ENCODE measurements at regions not wholly inside any gene's neighbourhood (a gene's known extent, or its start where the extent isn't known, plus 50 kb on each side); places are given as distances from the start of the nearest gene placed in this dataset.

DNA sequence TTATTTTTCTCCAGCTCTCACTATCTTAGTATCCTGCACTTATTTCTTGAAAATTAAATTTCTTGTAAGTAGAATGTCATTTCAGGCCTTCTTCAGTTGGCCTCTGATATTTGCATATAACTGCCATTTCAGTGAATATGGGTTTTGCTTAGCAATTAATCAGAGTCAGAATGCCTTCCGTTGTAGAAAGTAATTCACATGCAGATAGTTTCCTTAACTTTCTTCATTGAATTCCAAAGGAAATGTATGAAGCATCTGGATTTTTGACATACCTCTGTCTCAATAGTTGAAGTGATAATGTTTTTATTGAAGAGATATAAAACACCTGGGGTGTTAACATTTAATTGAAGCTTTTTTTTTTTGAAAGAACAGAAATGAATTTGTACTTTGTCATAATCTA is 914.1 kb upstream of the NXPH2 start:
- H4K20me1 ChIP-seq (replicated peaks; ENCODE audit: control insufficient read depth, insufficient read depth, low read length) = no peaks in the 10 kb centered on the region
- H3K27ac ChIP-seq (ENCODE audit: extremely low read depth, low read depth, low read length) = no peak overlapping the region
- no peak overlapping the region for H2AFZ ChIP-seq (ENCODE audit: low read depth, low read length)
- no peak overlapping the region for H3K9ac ChIP-seq (ENCODE audit: insufficient read depth in 1 of 2, low read depth in 2 of 2, low read length in 2 of 2)
- BruUV-seq (replicated peaks) = no TSS peak
- FAIRE-seq (no peak), ATAC-seq (no peak), DNase-seq (ENCODE audit: extremely low read depth in 1 of 4, low spot score in 3 of 4) (no peak)
- H3K4me1 ChIP-seq (replicated peaks in 1 of 2; ENCODE audit: control insufficient read depth in 2 of 2, insufficient read depth in 2 of 2, low read length in 2 of 2) = no peaks in the 10 kb centered on the region
- no peaks in the 10 kb centered on the region for H3K27me3 ChIP-seq (ENCODE audit: control insufficient read depth in 2 of 2, insufficient read depth in 2 of 2, low read length in 2 of 2)
- no peak overlapping the region for H3K4me2 ChIP-seq (ENCODE audit: insufficient read depth, low read length)
- H3K79me2 ChIP-seq (ENCODE audit: control insufficient read depth, insufficient read depth, low read length) = no peaks in the 10 kb centered on the region
- 4% methylated on average over 1 of the region's 1 CpG for WGBS (ENCODE audit: insufficient coverage, low coverage, missing lambda C conversion rate)
- CTCF ChIA-PET (ENCODE audit: low intra/inter-chr PET ratio) = no interaction called here
- no peak overlapping the region for H3K4me3 ChIP-seq
- intact Hi-C loops (cut with micrococcal nuclease) = no loop called here
- no peaks in the 10 kb centered on the region for H3K9me3 ChIP-seq (replicated peaks; ENCODE audit: control insufficient read depth, insufficient read depth, low read depth, low read length)
- in situ Hi-C loops (cut with MboI) = no loop called here
- TF ChIP-seq FOS (IDR thresholded peaks at IDR 0.05; ENCODE audit: extremely low read depth, insufficient read length) = no peak
- TF ChIP-seq NEUROD1 (IDR thresholded peaks at IDR 0.05; ENCODE audit: borderline replicate concordance, low read depth, low read length, partially characterized antibody) = no peak
- TF ChIP-seq PHB (CRISPR knock-in tag; IDR thresholded peaks at IDR 0.05) = no peak
- no peak for TF ChIP-seq U2AF2 (optimal IDR thresholded peaks at IDR 0.05; ENCODE audit: low read depth, low read length)
- no peak for TF ChIP-seq PTRF (tag; IDR thresholded peaks at IDR 0.05)
- TF ChIP-seq TBP (optimal IDR thresholded peaks at IDR 0.05; ENCODE audit: low read depth, low read length) = no peak
- TF ChIP-seq, protein P1, sequence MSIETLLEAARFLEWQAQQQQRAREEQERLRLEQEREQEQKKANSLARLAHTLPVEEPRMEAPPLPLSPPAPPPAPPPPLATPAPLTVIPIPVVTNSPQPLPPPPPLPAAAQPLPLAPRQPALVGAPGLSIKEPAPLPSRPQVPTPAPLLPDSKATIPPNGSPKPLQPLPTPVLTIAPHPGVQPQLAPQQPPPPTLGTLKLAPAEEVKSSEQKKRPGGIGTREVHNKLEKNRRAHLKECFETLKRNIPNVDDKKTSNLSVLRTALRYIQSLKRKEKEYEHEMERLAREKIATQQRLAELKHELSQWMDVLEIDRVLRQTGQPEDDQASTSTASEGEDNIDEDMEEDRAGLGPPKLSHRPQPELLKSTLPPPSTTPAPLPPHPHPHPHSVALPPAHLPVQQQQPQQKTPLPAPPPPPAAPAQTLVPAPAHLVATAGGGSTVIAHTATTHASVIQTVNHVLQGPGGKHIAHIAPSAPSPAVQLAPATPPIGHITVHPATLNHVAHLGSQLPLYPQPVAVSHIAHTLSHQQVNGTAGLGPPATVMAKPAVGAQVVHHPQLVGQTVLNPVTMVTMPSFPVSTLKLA (conservative IDR thresholded peaks at IDR 0.05) = no peak
- TF ChIP-seq, protein P2, sequence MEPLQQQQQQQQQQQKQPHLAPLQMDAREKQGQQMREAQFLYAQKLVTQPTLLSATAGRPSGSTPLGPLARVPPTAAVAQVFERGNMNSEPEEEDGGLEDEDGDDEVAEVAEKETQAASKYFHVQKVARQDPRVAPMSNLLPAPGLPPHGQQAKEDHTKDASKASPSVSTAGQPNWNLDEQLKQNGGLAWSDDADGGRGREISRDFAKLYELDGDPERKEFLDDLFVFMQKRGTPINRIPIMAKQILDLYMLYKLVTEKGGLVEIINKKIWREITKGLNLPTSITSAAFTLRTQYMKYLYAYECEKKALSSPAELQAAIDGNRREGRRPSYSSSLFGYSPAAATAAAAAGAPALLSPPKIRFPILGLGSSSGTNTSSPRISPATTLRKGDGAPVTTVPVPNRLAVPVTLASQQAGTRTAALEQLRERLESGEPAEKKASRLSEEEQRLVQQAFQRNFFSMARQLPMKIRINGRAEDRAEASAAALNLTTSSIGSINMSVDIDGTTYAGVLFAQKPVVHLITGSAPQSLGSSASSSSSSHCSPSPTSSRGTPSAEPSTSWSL (CRISPR knock-in tag; IDR thresholded peaks at IDR 0.05; ENCODE audit: borderline replicate concordance) = no peak
- TF ChIP-seq ARID2 (IDR thresholded peaks at IDR 0.05) = no peak
- TF ChIP-seq, protein P3, sequence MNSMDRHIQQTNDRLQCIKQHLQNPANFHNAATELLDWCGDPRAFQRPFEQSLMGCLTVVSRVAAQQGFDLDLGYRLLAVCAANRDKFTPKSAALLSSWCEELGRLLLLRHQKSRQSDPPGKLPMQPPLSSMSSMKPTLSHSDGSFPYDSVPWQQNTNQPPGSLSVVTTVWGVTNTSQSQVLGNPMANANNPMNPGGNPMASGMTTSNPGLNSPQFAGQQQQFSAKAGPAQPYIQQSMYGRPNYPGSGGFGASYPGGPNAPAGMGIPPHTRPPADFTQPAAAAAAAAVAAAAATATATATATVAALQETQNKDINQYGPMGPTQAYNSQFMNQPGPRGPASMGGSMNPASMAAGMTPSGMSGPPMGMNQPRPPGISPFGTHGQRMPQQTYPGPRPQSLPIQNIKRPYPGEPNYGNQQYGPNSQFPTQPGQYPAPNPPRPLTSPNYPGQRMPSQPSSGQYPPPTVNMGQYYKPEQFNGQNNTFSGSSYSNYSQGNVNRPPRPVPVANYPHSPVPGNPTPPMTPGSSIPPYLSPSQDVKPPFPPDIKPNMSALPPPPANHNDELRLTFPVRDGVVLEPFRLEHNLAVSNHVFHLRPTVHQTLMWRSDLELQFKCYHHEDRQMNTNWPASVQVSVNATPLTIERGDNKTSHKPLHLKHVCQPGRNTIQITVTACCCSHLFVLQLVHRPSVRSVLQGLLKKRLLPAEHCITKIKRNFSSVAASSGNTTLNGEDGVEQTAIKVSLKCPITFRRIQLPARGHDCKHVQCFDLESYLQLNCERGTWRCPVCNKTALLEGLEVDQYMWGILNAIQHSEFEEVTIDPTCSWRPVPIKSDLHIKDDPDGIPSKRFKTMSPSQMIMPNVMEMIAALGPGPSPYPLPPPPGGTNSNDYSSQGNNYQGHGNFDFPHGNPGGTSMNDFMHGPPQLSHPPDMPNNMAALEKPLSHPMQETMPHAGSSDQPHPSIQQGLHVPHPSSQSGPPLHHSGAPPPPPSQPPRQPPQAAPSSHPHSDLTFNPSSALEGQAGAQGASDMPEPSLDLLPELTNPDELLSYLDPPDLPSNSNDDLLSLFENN (IDR thresholded peaks at IDR 0.05; ENCODE audit: low read depth in 2 of 2, low read length in 2 of 2) = no peak
- TF ChIP-seq NR2C1 (IDR thresholded peaks at IDR 0.05) = no peak
- no peak for TF ChIP-seq NR2C1 (tag; IDR thresholded peaks at IDR 0.05)
- no peak for TF ChIP-seq HOXB6 (CRISPR knock-in tag; IDR thresholded peaks at IDR 0.05; ENCODE audit: borderline replicate concordance)
- no peaks in the 10 kb centered on the region for H3K9me1 ChIP-seq (ENCODE audit: control insufficient read depth, insufficient read depth, low read length)
- POLR2A ChIA-PET = no interaction called here
- no peaks in the 10 kb centered on the region for H3K36me3 ChIP-seq (ENCODE audit: control insufficient read depth, insufficient read depth, low read length)
